WERI-Rb-1 (cell line): ENCODE measurements at regions not wholly inside any gene's neighbourhood (a gene's known extent, or its start where the extent isn't known, plus 50 kb on each side); places are given as distances from the start of the nearest gene placed in this dataset.

Source experiments
- DNase-seq: peaks from one replicate; pipeline ENCODE4 v3.0.0-alpha.2; 2020
- H3K27ac ChIP-seq: fragments of 250-450 bp; sonication (Bioruptor Pico); 2 replicates; pipeline ENCODE4 v1.5.1; 2020; ENCODE audit warnings: mild to moderate bottlenecking, moderate library complexity
- H3K27me3 ChIP-seq: fragments of 250-450 bp; sonication (Bioruptor Pico); 2 replicates; pipeline ENCODE4 v1.5.1; 2021; ENCODE audit warnings: mild to moderate bottlenecking, low read depth, moderate library complexity; ENCODE audit not compliant: insufficient read depth, severe bottlenecking
- H3K36me3 ChIP-seq: fragments of 250-450 bp; sonication (Bioruptor Pico); 2 replicates; pipeline ENCODE4 v1.5.1; 2020; ENCODE audit warnings: mild to moderate bottlenecking, moderate library complexity
- H3K4me3 ChIP-seq: 2 replicates; pipeline ENCODE4 v1.5.1; 2011; ENCODE audit warnings: low read depth, mild to moderate bottlenecking, control low read depth, low read length
- H3K9me3 ChIP-seq: fragments of 250-450 bp; sonication (Bioruptor Pico); 2 replicates; pipeline ENCODE4 v1.5.1; 2021; ENCODE audit warnings: mild to moderate bottlenecking, moderate library complexity; ENCODE audit not compliant: severe bottlenecking
- CTCF ChIP-seq: IDR thresholded peaks from 2 replicates; pipeline ENCODE4 v1.5.1; 2011; ENCODE audit warnings: low read depth, mild to moderate bottlenecking, control low read depth, inconsistent platforms, low read length

- peaks cover 3% of the 10 kb centered on the region for H3K9me3 ChIP-seq
- no peak overlapping the region for H3K4me3 ChIP-seq
- H3K27ac ChIP-seq: no peak overlapping the region
- TF ChIP-seq CTCF: no peak
- H3K36me3 ChIP-seq: no peaks in the 10 kb centered on the region
- DNase-seq: no peak
- H3K27me3 ChIP-seq: no peaks in the 10 kb centered on the region
Measured at GRCh38 chr1:83632906-83633305, 366.0 kb downstream of the TTLL7 start.

DNA sequence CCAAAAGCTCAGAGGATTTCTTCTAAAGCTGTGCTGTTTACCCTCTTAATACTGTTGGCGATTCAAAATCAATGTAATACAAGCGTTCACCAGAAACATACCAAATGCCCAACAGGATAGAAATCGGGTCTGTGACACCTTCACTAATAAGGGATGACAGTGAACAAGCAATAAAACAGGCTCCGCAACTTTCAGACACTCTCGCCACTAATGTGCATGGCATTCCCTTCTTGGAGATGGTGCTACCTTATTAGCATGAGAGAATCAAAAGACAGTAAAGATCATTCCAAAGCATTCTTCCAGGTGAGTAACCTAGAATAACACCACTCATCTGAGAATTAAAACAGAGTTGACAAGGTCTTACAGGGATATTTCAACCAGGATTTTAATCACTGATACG, 367.1 kb downstream of the TTLL7 start:
- Histone ChIP-seq H3K4me3 (no peak overlapping the region), H3K27me3 (no peaks in the 10 kb centered on the region), H3K9me3 (peaks cover 3% of the 10 kb centered on the region), H3K27ac (no peak overlapping the region), H3K36me3 (no peaks in the 10 kb centered on the region)
- no peak for DNase-seq
- no peak for TF ChIP-seq CTCF

DNA sequence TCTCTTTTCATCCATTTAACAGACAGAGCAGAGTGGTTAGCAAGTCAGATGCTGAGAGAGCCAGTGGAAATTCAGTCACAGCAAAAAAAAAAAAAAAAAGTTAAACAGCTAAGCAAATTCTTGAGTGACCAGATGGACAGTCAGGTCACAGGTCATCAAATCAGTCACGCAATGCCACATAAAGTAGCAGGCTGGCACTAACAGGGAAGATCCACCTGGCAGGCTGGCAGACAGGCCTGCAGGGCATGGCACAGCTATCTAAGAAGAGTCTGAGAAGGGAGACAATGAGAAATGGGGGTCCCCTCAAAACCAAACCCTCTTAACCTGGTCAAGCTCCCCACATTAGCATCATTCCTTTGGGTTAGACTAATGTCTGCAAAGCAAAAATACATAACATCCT, 371.9 kb downstream of the TTLL7 start:
- Histone ChIP-seq H3K27ac (no peak overlapping the region), H3K27me3 (no peaks in the 10 kb centered on the region), H3K4me3 (no peak overlapping the region), H3K9me3 (no peaks in the 10 kb centered on the region), H3K36me3 (no peaks in the 10 kb centered on the region)
- no peak for TF ChIP-seq CTCF
- no peak for DNase-seq

GRCh38 chr1:83626603-83627002, 372.3 kb downstream of the TTLL7 start:
- TF ChIP-seq CTCF: no peak
- no peaks in the 10 kb centered on the region for H3K27me3 ChIP-seq
- H3K4me3 ChIP-seq: no peak overlapping the region
- H3K9me3 ChIP-seq: no peaks in the 10 kb centered on the region
- no peak overlapping the region for H3K27ac ChIP-seq
- no peak for DNase-seq
- no peaks in the 10 kb centered on the region for H3K36me3 ChIP-seq

GRCh38 chr1:83625646-83626045, 373.3 kb downstream of the TTLL7 start:
- Histone ChIP-seq H3K9me3 (no peaks in the 10 kb centered on the region), H3K27me3 (no peaks in the 10 kb centered on the region), H3K36me3 (no peaks in the 10 kb centered on the region), H3K4me3 (no peak overlapping the region), H3K27ac (no peak overlapping the region)
- no peak for DNase-seq
- TF ChIP-seq CTCF: no peak

- no peaks in the 10 kb centered on the region for H3K36me3 ChIP-seq
- H3K27ac ChIP-seq: no peak overlapping the region
- no peak overlapping the region for H3K4me3 ChIP-seq
- DNase-seq: no peak
- no peaks in the 10 kb centered on the region for H3K27me3 ChIP-seq
- TF ChIP-seq CTCF: no peak
- H3K9me3 ChIP-seq: no peaks in the 10 kb centered on the region
Measured at GRCh38 chr1:83620016-83620415, 378.9 kb downstream of the TTLL7 start.
